ENCODE measurements at regions not wholly inside any gene's neighbourhood (a gene's known extent, or its start where the extent isn't known, plus 50 kb on each side); places are given as distances from the start of the nearest gene placed in this dataset.

DNA sequence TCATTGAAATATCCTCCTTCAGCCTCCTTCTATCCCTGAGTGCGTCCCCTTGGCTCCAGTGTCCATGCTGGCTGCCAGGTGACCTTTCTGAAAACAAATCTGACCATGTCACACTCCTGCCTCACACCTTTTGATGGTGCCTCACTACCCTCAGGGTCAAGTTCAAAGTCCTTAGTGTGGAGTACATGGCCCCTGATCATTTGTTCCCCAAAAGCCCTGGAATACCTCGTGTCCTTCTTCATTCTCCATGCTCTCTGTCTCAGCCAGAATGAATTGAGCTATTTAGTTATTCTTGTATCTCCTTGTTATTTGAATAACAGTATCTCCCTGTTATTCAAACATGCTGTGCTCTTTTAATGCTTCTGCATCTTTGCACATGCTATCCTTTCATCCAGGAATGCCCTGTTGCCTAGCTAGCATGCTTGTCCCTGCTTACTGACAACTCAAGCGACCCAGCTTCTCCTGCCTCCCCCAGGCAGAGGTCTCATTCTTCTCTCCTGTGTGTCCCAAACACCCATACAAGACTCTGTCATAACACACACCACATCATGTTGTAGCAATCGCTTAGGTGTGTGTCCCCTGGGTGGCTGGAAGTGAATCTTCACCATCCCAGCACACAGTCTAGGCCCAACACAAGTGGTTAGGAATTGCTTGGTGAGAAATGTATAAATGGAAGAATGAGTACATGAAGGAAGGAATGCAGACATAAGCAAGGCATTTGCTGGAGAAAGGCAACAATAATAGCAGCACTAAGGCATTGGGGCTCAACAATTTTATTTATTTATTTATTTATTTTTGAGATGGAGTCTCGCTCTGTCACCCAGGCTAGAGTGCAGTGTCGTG, 144.0 kb downstream of the DDX1 start:
- DNase-seq, result no peak

DNA sequence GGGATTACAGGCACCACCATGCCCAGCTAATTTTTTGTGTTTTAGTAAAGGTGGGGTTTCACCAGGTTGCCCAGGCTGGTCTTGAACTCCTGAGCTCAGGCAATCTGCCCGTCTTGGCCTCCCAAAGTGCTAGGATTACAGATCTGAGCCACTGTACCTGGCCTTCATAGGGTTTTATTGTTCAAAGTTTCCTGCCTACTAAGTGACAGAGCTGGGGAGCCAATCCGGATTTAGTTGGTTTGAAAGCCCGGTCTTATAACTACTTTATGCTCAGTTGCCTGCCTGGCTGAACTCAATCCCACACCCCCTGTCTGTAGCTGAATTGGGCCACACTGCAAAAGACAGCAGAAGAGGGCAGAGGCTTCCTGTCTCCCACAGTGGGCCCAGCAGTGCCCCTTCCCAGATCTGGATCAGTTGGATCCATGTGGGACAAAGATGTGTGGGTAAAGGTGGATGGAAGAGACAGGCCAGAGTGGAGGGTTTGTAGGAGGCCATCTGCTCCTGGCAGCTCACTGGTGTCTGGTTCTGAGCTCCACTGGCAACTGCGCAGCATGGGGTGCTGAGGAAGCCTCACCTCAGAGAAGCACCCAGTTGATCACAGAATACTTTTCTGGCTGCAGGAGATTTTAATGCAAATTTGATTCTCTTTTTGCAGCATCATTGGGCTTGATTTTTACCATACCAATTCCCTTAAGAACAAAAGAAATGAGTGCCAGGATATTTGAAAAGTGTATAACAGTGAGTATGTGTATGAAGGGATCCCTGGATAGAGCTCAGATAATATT, 144.9 kb downstream of the DDX1 start:
- DNase-seq, result no peak

DNA sequence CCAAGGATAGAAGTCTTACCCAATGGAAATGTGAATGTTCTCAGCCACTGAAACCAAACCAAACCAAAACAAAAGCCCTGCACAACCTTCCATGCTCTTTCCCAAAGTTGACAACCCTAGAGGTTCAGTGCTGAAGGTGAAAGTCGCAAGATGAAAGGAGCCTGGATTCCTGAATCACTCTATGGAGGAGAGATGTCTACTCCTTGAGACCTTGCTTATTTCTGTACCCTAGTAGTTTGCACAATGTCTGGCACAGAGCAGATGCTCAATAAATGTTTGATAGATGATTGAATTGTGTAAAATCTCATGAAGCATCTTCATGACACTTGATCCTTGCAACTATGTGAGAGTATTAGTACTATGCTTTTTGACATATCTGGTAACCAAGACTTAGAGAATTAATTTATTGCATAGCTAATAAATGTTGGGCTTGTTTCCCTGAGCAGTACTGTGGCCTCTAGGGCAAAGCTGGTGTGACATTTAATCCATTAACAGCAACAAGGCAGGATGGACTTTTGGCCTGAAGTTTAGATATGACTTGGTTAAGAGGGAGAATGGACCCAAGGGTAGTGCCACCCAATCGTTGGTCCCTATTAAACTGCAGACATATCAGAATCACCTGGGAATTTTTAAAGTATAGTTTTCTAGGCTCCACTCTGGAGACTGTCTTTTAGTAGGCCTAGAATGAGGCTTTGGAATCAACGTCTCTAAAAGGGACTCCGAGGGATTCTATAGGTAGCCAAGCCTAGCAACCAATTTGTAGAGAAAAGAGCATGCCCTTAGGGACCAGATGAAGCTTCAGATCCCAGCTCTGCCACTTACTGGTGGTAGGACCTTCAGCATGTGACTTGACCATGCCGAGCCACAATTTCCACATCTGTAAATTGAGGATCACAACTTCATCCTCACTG, 145.9 kb downstream of the DDX1 start:
- no peak for DNase-seq

DNA sequence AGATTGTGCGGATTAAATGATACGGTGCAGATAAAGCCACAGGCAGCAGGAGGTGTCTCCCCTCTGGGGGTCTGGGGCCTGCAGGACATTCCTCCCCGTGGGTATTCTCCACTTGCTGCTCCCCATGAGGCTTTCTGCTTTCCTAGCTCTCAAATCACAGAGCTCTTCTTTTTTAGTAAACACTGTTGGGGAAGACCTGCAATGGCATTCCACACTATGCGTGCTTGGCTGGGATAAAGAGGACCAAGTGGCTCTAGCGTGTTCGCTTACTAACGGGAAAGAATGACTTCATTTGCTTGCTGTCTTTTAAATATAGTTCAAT, 146.5 kb downstream of the DDX1 start:
- DNase-seq, result no peak

DNA sequence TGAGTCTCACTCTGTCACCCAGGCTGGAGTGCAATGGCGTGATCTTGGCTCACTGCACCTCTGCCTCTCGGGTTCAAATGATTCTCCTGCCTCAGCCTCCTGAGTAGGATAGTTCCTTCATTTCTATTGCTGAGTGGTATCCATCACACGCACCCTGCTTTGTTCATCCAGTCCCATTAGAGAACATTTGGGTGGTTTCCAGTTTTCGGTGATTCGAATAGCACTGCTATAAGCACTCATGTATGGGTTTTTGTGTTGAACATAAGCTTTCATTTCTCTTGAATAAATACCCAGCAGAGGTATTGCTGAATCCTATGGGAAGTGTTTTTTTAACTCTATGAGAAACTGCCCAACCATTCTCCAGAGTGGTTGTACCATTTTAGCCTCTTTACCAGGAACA, 147.3 kb downstream of the DDX1 start:
- DNase-seq, result no peak

DNA sequence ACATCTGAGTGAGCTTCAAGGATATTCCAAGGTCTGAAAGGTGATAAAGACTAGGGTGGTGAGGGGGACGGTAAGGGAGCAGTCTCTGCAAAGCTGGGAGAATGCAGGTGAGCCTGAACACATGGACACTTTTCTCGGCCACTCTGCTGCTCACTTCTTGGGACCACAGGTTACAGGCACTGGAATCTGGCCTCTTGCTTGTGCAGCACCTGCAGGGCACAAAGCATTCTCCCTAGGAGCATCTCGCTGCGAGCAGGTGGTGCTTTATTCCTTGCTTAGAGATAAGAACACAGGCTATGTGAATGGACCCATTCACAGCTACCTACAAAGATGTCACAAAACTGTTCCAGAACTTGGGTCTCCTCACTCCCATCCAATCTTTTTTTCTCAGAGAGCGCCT, 153.2 kb downstream of the DDX1 start:
- DNase-seq, result no peak

DNA sequence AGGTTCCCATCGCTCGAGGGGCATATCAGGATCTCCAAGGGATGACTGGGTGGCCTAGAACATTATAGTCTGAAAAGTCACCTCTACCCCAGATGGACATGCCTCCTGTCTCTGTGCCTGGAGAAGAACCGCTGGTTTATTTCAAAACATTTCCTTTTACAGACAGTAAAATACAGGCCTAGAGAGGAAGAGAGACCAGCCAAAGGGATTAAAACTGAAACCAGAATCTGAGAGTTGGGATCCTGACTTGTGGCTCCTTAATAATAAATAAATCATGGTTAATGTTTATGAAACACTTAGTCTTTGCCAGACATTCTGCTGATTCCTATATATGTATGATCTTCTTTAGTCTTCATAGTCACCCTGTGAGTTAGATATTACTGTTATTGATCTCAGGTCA, 153.7 kb downstream of the DDX1 start:
- no peak for DNase-seq

DNA sequence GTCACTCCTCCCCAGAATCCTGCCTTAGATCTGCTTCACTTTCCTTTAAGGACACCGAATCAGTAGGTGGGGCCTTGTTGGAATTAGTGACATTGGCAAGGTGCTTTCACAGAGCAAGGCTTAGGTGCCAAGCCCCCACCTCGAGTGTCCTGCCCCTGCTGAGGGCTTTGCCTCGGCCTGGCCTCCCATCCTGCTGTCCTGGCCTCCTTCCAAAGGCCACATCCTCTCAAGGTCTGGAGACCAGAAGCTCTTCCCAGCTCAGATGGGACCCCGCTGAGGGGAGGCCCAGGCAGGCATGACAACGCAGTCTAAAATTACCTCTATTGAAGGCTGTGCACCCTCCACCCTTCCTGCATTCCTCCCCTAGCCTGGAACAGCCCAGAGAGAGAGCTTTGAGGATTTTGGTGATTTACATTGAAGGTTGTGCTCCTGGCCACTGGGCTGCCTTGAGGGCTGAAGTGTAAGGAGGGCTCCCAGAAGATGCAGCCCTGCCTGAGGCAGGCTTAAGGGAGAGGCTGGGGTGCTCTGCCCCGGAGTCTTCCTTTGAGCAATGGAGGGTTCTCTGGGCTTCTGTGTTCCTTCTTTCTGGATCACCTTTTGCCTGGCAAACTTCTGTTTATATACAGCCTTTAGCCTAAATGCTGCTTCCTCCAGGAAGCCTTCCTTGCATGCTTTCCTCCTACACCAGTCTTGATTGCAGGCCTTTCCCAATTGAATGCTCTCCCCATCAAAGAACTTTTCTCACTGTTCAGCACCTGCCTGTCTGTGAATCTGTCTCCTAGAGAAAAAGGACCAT, 154.4 kb downstream of the DDX1 start:
- DNase-seq, result no peak

DNA sequence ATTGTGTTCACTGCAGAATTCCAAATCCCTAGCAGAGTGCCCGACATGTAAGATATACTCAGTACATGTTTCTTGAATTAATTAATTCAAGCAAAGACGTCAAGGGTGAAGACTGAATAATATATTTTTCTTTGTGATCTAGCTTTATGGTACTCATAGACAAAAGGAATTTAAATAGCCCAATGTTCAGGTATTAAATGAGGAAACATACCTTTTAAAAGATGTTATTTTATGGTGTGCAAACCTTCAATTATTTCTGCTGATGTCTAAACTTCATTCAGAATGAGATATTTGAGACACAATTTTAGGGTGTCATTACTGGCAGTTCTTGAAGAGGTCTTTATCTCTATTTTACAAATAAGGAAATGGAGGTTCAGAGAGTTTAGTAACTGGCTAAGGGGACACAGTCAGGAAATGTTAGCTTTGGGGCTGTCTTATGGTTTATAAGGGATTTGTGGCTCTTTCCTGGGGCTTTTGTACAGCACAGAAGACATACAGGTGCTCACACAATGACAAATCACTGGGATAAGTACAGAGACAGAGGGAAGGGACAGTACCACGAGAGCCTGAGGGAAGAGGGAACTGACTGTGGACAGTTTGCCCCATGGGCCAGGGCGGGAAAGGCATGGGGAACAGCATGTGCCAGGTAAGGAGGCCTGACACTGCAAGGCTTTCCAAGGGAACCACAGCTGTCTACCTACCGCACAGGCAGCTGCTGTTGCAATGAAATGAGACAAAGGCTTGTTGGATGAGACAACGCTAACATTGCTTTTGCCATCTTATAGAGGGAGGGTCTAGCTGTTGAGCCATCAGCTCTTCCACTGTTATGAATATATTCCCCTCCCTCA, 155.3 kb downstream of the DDX1 start:
- no peak for DNase-seq

DNA sequence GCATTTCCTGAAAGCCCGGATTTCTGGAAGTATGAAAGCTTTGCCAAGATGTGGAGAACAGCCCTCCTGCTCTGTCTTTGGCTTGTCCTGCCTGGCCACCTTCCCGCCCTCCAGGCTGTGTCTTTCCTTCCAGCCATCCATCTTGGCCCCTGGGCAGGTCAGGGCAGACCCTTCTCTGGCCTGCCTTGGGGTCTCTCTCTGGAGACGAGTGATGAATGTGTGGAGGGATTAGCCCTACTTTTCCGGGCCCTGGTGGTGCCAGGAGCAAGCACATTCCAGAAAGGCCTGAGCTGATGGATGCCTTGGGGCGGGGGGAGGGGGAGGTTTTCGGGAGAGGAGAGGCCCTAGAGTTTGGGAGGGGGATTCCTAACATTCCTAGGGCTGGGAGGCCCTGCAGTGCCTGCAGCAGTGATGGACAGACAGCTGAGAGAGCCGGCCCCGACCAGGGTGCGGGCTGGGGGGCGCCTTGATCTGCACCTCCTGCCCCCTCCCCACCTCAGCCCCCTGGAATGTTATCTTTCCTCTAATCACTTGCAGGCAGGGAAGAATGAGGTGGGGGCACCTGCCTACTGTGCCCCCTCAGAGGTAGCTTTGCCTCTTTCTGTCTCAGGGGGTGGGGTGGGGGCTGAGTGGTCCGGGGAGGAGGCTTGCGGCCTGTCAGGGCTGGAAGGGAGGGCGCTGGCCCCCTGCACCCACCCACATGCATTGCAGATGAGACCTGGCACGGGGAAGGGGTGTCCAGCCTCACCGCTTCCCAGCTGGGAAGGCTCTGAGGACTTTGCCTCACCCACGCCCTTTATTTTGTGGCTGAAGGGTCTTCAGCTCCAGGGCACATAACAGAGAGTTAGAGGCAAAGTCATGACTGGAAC, 156.2 kb downstream of the DDX1 start:
- no peak for DNase-seq

DNA sequence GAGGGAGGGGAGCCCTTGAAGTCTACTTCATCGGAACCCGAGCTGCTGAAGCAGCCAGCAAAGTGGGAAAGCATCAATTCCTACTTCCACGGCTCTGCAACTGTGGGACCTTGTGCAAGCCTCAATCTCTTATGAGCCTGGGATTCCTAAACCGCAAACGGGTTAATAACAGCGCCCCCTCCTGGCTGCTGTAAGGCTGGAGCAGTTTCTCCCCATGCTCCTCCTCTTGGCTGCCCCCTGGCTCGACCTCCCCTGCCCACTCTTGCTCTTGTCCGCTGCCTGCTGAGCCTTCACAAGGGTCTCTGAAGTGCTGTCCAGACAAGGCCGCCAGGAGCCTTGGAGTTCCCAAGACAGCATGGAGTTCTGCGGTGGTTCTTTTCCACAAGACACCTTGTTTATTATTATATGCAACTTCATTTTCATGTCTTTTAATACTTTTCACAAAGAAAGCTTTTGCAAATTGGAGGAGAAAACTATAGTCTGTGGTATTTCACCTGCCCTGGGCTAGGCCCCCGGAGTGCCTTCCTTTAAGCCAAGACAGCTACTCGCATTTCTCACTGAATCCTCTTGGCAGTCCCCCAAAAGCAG, 157.2 kb downstream of the DDX1 start:
- no peak for DNase-seq

DNA sequence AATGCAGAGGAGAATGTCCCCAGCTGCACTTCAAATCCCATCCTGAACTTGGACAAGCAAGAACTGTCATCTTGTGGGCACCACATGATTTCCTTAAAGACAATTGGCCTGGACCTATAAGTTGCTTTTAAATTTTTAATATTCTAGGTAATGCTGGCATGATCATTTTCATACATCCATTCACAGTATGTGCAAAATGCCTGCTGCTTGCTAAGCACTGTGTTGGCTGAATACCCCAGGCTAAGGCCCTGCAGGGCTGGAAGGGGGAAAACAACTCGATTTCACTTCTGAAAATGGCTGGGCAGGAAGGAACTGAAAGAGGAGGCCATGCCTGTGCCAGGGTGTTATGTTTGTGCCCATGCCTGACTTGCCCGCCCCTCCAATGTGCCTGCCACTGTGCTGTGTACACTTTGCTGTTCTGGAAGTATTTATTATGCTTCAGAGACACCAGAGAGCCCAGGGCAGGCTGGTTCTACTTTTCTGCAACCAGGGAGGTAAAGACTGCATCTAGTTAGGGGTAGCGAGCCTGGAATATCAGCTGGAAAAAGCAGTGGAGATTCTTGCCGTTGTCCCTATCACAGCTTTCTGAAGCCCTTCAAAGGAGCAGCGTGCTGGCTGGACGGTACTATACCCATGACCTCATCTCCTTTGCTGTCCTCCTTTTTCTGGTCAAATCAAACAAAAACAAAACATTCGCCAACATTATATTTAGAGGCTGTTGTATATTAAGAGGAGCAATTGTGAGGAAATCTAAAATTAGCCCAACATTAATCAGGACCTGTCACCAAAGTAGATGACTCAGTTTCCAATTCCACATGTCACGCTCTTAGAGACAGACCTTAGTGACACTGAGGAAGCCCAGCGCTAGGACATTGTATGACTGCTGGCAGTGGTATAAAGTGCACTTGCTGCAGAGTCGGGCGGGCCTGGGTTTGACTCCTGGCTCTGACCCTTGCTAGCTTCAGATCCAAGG, 158.1 kb downstream of the DDX1 start:
- DNase-seq, result no peak

DNA sequence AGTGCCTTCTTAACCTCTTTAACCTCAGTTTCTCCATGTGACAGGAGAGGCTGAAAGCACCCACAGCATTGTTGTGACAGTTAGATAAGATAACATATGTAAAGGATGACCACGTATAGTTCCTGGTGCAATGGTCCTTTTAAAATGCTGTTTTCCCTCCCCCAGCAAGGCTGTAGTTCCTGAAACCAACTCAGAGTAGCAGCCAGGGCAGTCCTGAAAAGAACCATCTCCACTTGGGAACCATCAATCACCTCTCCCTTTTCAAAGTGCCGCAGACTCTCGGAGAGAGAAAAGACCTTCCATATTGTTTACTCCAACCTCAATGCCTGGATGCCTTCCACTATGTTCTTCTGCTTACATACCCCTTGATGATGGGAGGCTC, 158.8 kb downstream of the DDX1 start:
- DNase-seq, result no peak

DNA sequence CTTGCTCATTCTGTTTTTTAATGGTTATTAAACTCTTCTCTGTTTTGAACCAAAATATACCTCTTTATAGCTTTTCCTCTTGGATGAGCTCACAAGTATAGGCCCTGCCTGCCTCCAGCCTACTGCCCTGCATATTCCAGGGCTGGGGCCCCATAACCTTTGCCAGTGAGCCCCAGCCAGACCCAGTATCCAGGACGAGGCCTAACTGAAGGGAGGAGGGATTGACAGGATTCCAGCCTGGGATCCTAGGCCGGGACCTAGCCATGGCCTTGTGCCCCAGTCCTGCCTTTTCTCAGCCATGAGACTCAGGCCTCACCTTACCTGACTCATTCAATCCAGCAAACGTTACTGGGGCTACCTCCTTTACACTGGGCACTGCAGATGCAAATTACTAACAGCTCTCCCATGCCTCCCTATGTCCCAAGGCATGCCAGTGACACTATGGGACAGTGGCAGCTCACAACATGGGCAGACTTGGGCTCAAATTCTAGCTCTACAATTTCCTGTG, 159.2 kb downstream of the DDX1 start:
- no peak for DNase-seq

DNA sequence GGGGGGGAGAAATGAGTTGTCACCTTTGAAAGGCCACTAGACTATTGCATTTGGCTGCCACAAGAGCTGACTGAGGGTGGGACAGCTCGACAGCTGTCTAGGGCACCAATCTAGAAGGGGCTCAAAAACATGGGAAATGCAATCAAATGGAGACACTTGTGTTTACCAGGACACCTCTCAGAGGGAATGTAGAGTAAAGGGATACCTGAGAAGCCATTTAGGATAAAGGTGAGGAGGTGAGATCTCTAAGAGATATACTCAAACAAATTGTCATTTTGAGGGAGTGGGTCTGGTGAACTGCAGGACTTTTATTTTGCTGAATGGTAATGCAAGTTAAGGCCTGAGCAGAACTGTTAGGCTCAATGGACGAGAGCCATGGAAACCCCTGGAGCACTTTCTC, 159.8 kb downstream of the DDX1 start:
- DNase-seq, result no peak

DNA sequence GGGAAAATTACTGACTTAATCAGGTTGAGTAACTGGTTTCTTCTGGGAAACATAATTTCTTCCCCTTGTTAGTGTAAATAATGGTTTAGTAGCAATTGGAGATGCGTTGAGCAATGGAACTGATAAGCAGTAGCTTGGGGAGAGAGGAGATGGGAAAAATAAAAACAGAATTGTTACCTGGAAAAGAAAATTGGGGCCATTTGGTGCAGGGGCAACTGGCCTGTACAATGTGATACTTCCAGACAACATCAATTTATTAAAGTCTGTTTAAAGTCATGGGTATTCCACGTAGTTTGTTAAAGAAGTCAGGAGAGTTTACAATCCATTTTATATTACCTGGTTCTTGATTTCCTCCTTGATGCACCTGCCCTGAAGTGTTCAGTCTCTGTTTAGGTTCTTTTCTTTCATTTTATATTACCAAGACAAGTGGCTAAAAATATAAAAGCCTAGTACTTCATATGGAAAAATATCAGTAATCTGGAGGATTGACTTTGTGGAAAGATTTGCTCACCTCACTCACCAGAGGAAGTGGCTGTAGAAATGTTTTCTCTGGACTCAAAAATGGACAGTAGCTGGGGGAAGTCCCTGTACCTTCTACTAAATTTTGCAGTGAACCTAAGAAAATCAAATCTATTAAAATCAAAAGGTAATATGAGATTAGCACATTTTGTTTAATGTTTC, 161.0 kb downstream of the DDX1 start:
- no peak for DNase-seq

DNA sequence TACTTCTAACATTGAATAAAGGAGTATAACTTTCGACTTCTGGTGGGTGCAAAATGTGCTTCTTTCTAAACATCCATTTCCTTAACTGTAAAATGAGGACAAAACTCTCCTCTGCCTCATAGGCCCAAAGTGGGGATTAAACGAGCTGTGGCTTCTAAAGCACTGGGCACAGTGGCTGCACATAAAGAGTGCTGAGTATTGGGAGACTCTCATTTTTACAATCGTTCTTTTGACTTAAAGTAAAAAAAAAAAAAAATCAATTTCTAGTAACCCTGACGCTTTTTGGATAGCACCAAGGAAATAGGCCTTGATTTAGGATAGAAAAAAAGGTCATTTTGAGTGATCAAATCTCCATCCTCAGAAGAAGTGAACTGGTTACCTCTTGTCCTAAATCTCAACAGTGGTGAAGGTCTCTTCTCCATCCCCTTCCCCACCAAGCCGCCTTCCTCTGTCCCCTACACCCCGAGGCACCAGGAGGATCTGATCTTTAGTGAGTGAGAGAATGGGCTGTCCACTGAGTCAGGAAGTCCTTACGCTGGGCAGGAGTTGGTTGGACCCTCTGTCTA, 161.6 kb downstream of the DDX1 start:
- no peak for DNase-seq

All from fibroblast of skin of right quadriceps (primary cell).